ENCODE measurements at regions not wholly inside any gene's neighbourhood (a gene's known extent, or its start where the extent isn't known, plus 50 kb on each side); places are given as distances from the start of the nearest gene placed in this dataset.

DNA sequence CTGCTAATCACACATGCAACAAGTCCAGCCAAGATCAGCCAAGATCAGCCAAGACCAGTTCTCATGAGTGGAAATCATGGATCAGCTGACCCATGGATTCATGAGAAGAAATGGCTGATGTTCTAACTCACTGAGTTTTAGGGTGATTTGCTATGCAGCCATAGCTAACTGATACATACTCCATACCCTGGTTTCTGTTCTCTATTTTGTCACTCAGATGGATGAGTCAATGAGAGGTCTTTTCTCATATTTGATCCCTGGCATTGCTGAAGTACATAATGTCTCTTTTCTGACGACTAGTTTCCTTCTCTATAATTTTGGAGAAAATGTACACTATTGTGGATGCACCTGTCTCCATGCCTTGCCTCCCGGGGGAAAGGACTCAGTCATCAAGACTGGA, 118.4 kb upstream of the LY86 start:
- H3K4me1 ChIP-seq (ENCODE audit: insufficient read depth) = no peaks in the 10 kb centered on the region
- intact Hi-C loops (cut with DNase I) = no loop called here
- no peaks in the 10 kb centered on the region for H3K27me3 ChIP-seq
- H3K9me3 ChIP-seq = no peaks in the 10 kb centered on the region
- 76 to 84% (median 79%) methylated on average over 2 of the region's 2 CpGs for WGBS, 3 donors
- DNase-seq = no peak
- no peak overlapping the region for H3K4me3 ChIP-seq
- H3K27ac ChIP-seq = no peak overlapping the region
- no peaks in the 10 kb centered on the region for H3K36me3 ChIP-seq
- no peak for TF ChIP-seq EP300 (IDR thresholded peaks at IDR 0.05)
- no peak for TF ChIP-seq POLR2A (IDR thresholded peaks at IDR 0.05)
- TF ChIP-seq CTCF (IDR thresholded peaks at IDR 0.05) = no peak

- H3K27ac ChIP-seq = no peak overlapping the region
- intact Hi-C loops (cut with DNase I) = no loop called here
- WGBS, 3 donors = 70 to 88% (median 75%) methylated on average over 3 of the region's 3 CpGs
Measured at GRCh38 chr6:6471276-6471675, 117.2 kb upstream of the LY86 start.

GRCh38 chr6:6474170-6474920, 114.2 kb upstream of the LY86 start:
- Histone ChIP-seq H3K9me3 (no peaks in the 10 kb centered on the region), H3K4me1 (ENCODE audit: insufficient read depth) (no peaks in the 10 kb centered on the region), H3K4me3 (no peak overlapping the region), H3K36me3 (no peaks in the 10 kb centered on the region), H3K27ac (no peak overlapping the region), H3K27me3 (no peaks in the 10 kb centered on the region)
- TF ChIP-seq CTCF (IDR thresholded peaks at IDR 0.05) = no peak
- TF ChIP-seq POLR2A (IDR thresholded peaks at IDR 0.05) = no peak
- TF ChIP-seq EP300 (IDR thresholded peaks at IDR 0.05) = no peak
- WGBS, 3 donors = 25 to 49% (median 25%) methylated on average over 11 of the region's 11 CpGs
- intact Hi-C loops (cut with DNase I) = no loop called here
- DNase-seq = no peak

More at GRCh38 chr6:6471276-6471675, 117.2 kb upstream of the LY86 start:
- no peaks in the 10 kb centered on the region for H3K4me1 ChIP-seq (ENCODE audit: insufficient read depth)
- no peak overlapping the region for H3K4me3 ChIP-seq
- H3K36me3 ChIP-seq = no peaks in the 10 kb centered on the region
- H3K27me3 ChIP-seq = no peaks in the 10 kb centered on the region
- no peak for TF ChIP-seq POLR2A (IDR thresholded peaks at IDR 0.05)
- no peak for TF ChIP-seq CTCF (IDR thresholded peaks at IDR 0.05)
- no peak for TF ChIP-seq EP300 (IDR thresholded peaks at IDR 0.05)
- no peaks in the 10 kb centered on the region for H3K9me3 ChIP-seq
- DNase-seq = no peak

GRCh38 chr6:6479785-6480184, 108.7 kb upstream of the LY86 start:
- Histone ChIP-seq H3K4me3 (no peak overlapping the region), H3K4me1 (ENCODE audit: insufficient read depth) (no peaks in the 10 kb centered on the region), H3K9me3 (no peaks in the 10 kb centered on the region), H3K36me3 (no peaks in the 10 kb centered on the region), H3K27ac (no peak overlapping the region), H3K27me3 (no peaks in the 10 kb centered on the region)
- intact Hi-C loops (cut with DNase I) = no loop called here
- no peak for TF ChIP-seq POLR2A (IDR thresholded peaks at IDR 0.05)
- TF ChIP-seq CTCF (IDR thresholded peaks at IDR 0.05) = no peak
- TF ChIP-seq EP300 (IDR thresholded peaks at IDR 0.05) = no peak
- 64 to 72% (median 69%) methylated on average over 6 of the region's 6 CpGs for WGBS, 3 donors
- DNase-seq = no peak
